ENCODE measurements at regions not wholly inside any gene's neighbourhood (a gene's known extent, or its start where the extent isn't known, plus 50 kb on each side); places are given as distances from the start of the nearest gene placed in this dataset.

DNA sequence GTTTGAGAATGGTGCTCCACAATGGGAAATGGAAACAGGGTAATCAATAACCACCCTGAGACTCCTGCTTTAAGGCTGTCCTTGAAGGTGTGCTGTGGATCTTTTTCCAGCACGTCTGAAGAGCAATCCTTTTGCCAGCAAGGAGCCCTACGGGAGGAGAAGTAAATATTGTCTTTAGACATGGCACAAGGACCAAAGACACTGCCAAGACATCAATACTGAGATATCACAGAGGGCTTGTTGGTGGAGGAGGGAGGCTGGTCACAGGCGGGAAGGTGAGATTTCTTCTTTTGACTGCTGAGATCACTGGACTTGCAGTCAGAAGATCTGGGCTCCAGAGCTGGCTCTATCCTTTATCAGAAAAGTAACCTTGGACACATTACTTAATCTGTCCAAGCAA is 135.0 kb upstream of the ZNF462 start:
- Mint-ChIP-seq H3K9me3 (peaks cover 5% of the 10 kb centered on the region), H3K36me3 (ENCODE audit: insufficient read depth) (no peaks in the 10 kb centered on the region), H3K4me1 (ENCODE audit: low read depth) (no peaks in the 10 kb centered on the region), H3K27me3 (ENCODE audit: low read depth) (no peaks in the 10 kb centered on the region), H3K4me3 (no peak overlapping the region)
- ATAC-seq (no peak), DNase-seq (no peak)

DNA sequence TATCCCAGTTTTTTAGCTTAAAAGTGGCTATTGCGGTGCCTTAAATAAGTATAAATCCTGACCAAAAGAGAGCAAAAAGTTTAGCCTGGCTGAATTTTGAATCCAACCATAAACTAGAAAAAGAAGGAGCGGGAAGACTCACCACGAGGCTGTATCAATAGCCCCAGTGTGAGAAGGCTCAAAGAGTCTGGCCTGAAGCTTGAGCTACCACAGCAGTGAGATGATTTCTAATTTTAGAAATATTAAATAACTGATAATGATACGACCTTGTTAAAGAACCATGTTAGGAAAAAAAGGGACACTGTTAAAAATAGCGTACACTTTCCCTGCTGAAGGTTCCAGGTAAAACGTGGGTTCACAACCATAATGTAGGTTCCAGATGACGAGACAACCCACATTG is 134.1 kb upstream of the ZNF462 start:
- no peak for DNase-seq

DNA sequence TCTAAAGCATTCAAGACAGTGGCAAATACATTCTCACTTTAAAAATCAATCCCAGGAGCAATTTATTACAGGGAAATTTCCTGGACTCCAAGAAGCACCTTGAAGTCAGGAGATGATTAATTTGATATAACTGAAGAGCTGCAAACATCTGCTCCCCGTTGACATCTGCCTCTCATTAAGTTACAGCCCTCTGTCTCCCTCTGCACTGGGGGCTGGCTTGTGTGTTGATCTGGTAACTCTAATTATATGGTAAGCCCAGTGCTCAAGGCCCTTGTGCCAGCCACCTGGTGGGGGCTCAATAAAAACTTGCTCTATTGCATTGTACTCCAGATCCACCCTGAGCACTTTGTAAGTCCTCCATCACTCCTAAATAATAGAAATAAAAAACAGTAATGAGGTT is 131.1 kb upstream of the ZNF462 start:
- Mint-ChIP-seq H3K4me1 (ENCODE audit: low read depth) (no peaks in the 10 kb centered on the region), H3K9me3 (peaks cover 8% of the 10 kb centered on the region), H3K36me3 (ENCODE audit: insufficient read depth) (no peaks in the 10 kb centered on the region), H3K27me3 (ENCODE audit: low read depth) (no peaks in the 10 kb centered on the region), H3K4me3 (no peak overlapping the region)
- ATAC-seq: no peak
- DNase-seq: no peak

More for the DNA sequence above, 134.1 kb upstream of the ZNF462 start:
- Mint-ChIP-seq H3K27me3 (ENCODE audit: low read depth) (no peaks in the 10 kb centered on the region), H3K36me3 (ENCODE audit: insufficient read depth) (no peaks in the 10 kb centered on the region), H3K4me3 (no peak overlapping the region), H3K4me1 (ENCODE audit: low read depth) (no peaks in the 10 kb centered on the region), H3K9me3 (peaks cover 8% of the 10 kb centered on the region)
- ATAC-seq: no peak

DNA sequence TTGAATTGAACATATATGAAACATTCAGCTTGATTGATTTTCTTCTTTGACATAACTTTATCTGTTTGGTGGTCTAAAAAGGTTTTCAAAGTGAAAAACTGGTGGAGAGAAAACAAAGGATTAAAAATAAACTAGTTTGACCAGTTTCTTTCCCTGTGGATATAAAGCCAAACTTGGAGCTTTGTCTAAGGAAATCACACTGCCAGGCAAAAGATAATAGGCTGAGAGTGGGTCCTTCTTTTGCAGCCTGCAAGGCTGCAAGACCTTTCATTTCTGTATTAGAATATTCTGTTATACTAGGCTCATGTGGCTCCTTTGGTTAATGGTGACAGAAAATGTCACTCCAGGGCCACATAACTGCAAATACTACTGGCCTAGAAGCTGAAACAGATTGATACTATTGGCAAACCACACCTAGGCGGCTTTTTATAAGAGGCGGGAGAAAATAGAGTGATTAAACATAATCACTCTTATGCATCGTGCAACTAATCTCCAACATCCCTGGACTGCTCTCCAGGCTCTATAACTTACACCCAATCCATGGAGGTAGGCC is 129.1 kb upstream of the ZNF462 start:
- H3K4me3 Mint-ChIP-seq: no peak overlapping the region
- DNase-seq: no peak
- H3K36me3 Mint-ChIP-seq (ENCODE audit: insufficient read depth): no peaks in the 10 kb centered on the region
- no peaks in the 10 kb centered on the region for H3K4me1 Mint-ChIP-seq (ENCODE audit: low read depth)
- H3K9me3 Mint-ChIP-seq: peaks cover 8% of the 10 kb centered on the region
- no peaks in the 10 kb centered on the region for H3K27me3 Mint-ChIP-seq (ENCODE audit: low read depth)
- no peak for ATAC-seq

DNA sequence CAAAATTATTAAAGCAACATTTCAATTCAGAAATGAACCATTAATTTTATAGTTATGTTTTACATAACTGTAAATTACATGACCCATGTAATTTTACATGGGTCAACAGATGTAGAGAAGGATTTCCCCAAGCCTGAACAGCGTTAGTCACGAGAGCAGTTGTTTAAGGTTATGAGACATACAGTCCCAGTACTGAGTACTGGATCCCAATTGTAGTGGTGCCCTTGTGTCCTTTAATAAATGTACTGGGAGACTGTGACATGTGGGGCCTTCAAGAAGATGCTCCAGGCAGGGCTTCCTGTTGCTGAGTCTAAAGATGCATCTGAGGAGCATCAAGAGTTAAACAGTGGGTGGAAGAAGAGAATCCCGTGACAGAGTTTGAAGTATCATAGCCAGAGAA is 125.5 kb upstream of the ZNF462 start:
- no peaks in the 10 kb centered on the region for H3K4me1 Mint-ChIP-seq (ENCODE audit: low read depth)
- ATAC-seq (no peak), DNase-seq (no peak)
- H3K27me3 Mint-ChIP-seq (ENCODE audit: low read depth): no peaks in the 10 kb centered on the region
- no peak overlapping the region for H3K4me3 Mint-ChIP-seq
- H3K36me3 Mint-ChIP-seq (ENCODE audit: insufficient read depth): no peaks in the 10 kb centered on the region
- H3K9me3 Mint-ChIP-seq: peaks cover 8% of the 10 kb centered on the region

DNA sequence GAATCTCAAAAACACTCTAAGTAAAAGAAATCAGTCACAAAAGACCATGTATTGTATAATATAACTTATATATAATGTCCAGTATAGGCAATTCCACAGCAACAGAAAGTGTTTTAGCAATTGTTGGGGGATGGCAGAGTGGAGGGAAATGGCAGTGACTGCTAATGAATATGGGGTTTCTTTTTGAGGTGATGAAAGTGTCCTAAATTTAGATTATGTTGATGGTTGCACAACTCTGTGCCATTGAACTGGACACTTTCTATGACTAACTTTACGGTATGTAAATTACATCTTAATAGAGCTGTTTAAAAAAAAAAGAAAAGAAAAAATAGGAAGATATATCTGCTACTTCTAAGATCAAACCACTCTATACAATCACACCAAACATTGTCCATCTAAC is 124.9 kb upstream of the ZNF462 start:
- Mint-ChIP-seq H3K9me3 (peaks cover 8% of the 10 kb centered on the region), H3K4me1 (ENCODE audit: low read depth) (no peaks in the 10 kb centered on the region), H3K27me3 (ENCODE audit: low read depth) (no peaks in the 10 kb centered on the region), H3K4me3 (no peak overlapping the region), H3K36me3 (ENCODE audit: insufficient read depth) (no peaks in the 10 kb centered on the region)
- DNase-seq (no peak), ATAC-seq (no peak)

DNA sequence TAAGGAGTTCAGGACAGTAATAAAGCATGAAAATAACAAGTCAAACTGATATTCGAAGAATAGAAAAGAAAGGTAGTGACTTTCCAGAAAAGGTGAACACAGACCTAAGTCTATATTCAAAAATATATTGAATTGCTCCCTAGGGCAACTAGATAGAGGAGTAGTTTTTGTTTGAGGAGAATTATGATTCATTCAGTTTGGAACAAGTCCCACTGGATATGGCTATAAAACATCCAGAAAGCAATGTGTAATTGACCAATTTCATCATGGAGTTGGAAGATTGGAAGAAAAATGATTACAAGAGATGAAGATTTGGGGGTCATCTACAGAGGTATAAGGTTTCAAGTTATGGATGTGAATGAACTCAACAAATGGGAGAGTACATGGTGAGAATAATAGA is 117.5 kb upstream of the ZNF462 start:
- H3K9me3 Mint-ChIP-seq: peaks cover 6% of the 10 kb centered on the region
- DNase-seq (no peak), ATAC-seq (no peak)
- H3K4me3 Mint-ChIP-seq: no peak overlapping the region
- H3K27me3 Mint-ChIP-seq (ENCODE audit: low read depth): no peaks in the 10 kb centered on the region
- no peaks in the 10 kb centered on the region for H3K4me1 Mint-ChIP-seq (ENCODE audit: low read depth)
- no peaks in the 10 kb centered on the region for H3K36me3 Mint-ChIP-seq (ENCODE audit: insufficient read depth)

DNA sequence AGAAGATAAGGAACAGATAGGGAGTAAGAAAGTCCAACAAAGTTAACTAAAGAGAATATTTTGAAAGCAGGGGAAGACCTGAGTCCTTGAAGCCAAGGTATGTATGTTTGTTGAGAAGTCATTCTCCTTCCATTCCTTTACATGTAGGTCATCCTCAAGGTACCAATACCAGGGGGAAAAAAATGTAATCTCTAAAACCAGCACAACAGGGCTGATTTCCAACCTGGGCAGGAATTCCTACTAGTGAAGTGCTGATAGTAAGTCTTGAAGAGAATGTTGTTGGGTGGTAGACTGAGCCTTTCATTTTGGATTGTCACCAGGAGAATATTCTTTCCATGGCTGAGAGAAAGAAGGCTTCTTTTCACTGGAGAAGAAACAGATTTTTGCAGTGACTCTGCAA is 117.1 kb upstream of the ZNF462 start:
- peaks cover 9% of the 10 kb centered on the region for H3K9me3 Mint-ChIP-seq
- ATAC-seq: no peak
- no peaks in the 10 kb centered on the region for H3K27me3 Mint-ChIP-seq (ENCODE audit: low read depth)
- no peak for DNase-seq
- no peaks in the 10 kb centered on the region for H3K36me3 Mint-ChIP-seq (ENCODE audit: insufficient read depth)
- no peaks in the 10 kb centered on the region for H3K4me1 Mint-ChIP-seq (ENCODE audit: low read depth)
- H3K4me3 Mint-ChIP-seq: no peak overlapping the region

DNA sequence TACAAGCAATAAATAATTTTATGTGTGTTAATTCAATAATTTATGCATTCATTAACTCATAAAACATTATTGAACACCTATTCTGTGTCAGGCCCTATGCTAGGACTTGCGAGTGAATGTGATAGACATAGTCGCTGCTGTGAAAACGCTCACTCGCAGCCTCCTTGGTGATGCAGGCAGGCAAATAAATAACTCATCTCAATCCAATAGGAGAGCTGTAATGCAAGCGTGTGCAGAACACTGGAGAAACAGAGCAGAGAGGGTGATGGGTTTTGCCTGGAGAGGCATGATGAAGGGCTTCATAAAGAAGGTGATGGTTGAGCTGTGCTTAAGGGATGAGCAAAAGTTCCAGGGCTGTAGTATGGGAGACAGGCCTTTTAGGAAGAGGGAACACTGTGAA is 111.3 kb upstream of the ZNF462 start:
- DNase-seq (no peak), ATAC-seq (no peak)
- no peak overlapping the region for H3K4me3 Mint-ChIP-seq
- H3K4me1 Mint-ChIP-seq (ENCODE audit: low read depth): no peaks in the 10 kb centered on the region
- H3K27me3 Mint-ChIP-seq (ENCODE audit: low read depth): no peaks in the 10 kb centered on the region
- no peaks in the 10 kb centered on the region for H3K36me3 Mint-ChIP-seq (ENCODE audit: insufficient read depth)
- H3K9me3 Mint-ChIP-seq: peaks cover 4% of the 10 kb centered on the region

DNA sequence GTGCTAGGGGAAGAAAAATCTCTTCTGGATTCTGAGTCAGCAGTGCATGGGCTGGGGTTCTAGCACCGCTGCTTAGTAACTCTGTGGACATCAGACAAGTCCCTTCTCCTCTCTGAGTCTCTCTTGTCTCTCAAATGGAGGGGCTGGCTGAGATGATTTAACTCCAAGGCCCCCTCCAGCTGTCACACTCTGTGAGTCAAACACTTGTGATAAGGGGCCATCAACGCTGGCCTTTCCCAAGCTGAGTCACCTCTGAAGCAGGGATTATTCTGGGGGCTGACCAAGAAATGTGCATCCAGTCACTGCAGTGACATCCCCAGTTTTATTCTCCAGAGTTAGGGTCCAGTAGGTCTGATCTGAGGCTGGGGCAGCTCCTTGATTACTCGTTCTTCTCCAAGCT is 110.4 kb upstream of the ZNF462 start:
- no peak for ATAC-seq
- no peak for DNase-seq
- Mint-ChIP-seq H3K36me3 (ENCODE audit: insufficient read depth) (no peaks in the 10 kb centered on the region), H3K4me3 (no peak overlapping the region), H3K9me3 (peaks cover 4% of the 10 kb centered on the region), H3K4me1 (ENCODE audit: low read depth) (no peaks in the 10 kb centered on the region), H3K27me3 (ENCODE audit: low read depth) (no peaks in the 10 kb centered on the region)

DNA sequence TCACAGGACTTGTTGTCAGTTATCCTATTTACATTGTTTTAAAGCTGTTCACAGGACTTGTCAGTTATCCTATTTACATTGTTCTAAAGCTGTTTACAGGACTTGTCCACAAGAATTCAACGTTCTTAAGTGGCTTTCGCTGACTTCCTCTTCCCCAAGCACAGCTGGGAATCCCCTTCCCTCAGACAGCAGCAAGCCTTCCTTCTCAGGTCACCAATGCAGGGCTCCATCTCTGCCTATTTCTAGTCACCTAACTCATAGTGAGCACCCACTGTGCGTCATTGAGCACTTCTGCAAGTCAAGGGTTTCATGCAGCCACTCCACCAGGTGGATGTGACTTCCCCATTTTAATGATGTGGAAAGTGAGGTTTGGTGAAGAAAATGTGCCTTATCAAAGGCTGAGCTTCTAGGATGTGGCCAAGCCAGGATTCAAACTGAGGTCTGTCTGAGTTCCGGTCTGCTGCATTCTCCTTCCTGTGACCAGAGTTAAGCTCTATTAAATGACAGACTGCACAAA is 109.8 kb upstream of the ZNF462 start:
- Mint-ChIP-seq H3K4me3 (no peak overlapping the region), H3K36me3 (ENCODE audit: insufficient read depth) (no peaks in the 10 kb centered on the region), H3K4me1 (ENCODE audit: low read depth) (no peaks in the 10 kb centered on the region), H3K27me3 (ENCODE audit: low read depth) (no peaks in the 10 kb centered on the region), H3K9me3 (peaks cover 4% of the 10 kb centered on the region)
- DNase-seq (no peak), ATAC-seq (no peak)

DNA sequence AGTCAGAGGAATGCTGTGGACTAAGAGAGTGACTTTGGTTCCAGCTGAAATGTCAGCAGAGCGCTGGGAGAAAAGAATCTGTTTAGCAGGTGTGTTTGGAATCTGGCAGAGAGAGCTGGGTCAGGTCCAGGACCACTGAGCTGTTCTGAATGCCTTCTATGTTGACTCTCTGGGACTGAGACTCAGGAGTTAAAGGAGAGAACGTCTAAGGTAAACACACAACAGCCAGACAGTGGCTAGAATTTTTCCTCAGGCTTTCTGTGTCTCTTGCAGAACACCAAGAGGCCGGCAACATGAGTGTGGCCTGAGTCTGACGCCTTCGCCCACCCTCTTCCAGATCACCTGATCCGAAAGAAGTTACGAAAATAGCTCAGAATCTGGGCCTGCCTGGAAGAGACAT is 107.2 kb upstream of the ZNF462 start:
- DNase-seq (no peak), ATAC-seq (no peak)
- Mint-ChIP-seq H3K9me3 (peaks cover 2% of the 10 kb centered on the region), H3K4me3 (no peak overlapping the region), H3K27me3 (ENCODE audit: low read depth) (no peaks in the 10 kb centered on the region), H3K4me1 (ENCODE audit: low read depth) (no peaks in the 10 kb centered on the region), H3K36me3 (ENCODE audit: insufficient read depth) (no peaks in the 10 kb centered on the region)

DNA sequence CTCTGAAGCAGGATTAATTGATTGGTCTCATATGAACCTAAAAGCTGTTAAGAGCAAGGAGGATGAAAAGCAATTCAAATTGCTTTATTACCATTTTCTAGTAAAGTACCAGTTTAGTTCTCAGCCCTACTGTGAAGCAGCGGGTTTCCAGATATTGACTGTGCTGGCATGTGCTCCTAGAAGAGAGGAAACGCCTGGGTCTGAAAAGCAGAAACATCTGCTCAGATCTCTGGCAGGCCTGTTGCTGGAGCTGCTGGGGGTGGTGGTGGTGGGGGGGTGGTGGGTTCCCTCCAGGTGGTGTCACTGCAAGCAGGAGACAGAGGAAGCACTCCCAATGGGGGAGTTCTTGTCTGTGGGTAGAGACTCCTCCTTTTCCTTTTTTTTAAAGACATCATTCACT is 105.5 kb upstream of the ZNF462 start:
- Mint-ChIP-seq H3K9me3 (no peaks in the 10 kb centered on the region), H3K36me3 (ENCODE audit: insufficient read depth) (no peaks in the 10 kb centered on the region), H3K4me1 (ENCODE audit: low read depth) (no peaks in the 10 kb centered on the region), H3K27me3 (ENCODE audit: low read depth) (no peaks in the 10 kb centered on the region), H3K4me3 (no peak overlapping the region)
- ATAC-seq: no peak
- DNase-seq: no peak

DNA sequence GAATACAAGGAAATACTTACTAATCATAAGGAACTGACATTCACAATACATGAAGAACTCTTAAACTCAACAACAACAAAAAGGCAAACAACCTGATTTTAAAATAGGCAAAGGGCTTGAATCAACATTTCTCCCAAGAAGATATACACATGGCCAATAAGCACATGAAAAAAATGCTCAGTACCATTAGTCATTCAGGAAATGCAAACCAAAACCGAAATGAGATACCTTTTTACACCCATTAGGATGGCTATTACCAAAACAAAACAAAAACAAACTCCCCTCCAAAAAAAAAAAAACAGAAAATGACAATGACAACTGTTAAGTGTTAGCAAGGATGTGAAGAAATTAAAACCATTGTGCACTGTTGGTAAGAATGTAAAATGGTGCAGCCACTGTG is 104.1 kb upstream of the ZNF462 start:
- Mint-ChIP-seq H3K9me3 (no peaks in the 10 kb centered on the region), H3K4me1 (ENCODE audit: low read depth) (no peaks in the 10 kb centered on the region), H3K36me3 (ENCODE audit: insufficient read depth) (no peaks in the 10 kb centered on the region), H3K4me3 (no peak overlapping the region), H3K27me3 (ENCODE audit: low read depth) (no peaks in the 10 kb centered on the region)
- ATAC-seq: no peak
- DNase-seq: no peak

DNA sequence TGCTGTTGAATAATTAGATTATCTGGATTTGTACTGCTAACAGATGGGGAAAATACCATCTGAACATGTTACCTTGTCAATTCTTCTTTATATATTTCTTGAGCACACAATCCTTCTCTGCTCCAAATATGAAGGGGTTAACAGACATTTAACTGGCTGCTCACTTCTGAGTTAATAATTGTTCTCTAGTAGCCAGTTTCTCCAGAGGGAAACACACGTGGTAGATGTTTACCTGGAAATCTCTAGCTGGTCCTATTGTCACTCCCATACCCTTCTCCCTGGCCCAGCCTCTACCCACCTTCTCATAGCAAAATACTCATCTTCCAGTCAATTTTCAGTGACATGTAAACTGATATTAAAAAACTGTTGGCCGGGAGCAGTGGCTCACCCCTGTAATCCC is 101.5 kb upstream of the ZNF462 start:
- Mint-ChIP-seq H3K9me3 (peaks cover 4% of the 10 kb centered on the region), H3K4me3 (no peak overlapping the region), H3K27me3 (ENCODE audit: low read depth) (no peaks in the 10 kb centered on the region), H3K36me3 (ENCODE audit: insufficient read depth) (no peaks in the 10 kb centered on the region), H3K4me1 (ENCODE audit: low read depth) (no peaks in the 10 kb centered on the region)
- ATAC-seq: no peak
- DNase-seq: no peak

DNA sequence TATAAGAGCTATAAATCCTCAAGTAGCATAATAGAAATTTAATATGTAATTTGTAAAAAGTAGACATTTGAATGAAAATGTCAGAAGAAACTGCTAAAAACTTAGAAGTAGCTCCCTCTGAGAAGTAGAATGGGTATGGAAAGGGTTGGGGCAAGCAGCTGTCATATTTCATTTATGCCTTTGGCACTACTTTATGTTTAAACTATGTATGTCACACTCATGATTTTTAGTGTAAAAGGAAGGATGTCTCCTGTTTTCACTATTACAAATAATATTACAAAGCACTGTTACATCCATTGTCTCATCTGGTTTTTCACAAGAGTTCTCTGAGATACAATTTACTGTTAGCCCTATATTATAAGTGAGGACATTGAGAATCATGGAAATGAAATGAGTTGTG is 96.3 kb upstream of the ZNF462 start:
- H3K36me3 Mint-ChIP-seq (ENCODE audit: insufficient read depth): no peaks in the 10 kb centered on the region
- no peak for DNase-seq
- no peak for ATAC-seq
- H3K4me1 Mint-ChIP-seq (ENCODE audit: low read depth): no peaks in the 10 kb centered on the region
- H3K27me3 Mint-ChIP-seq (ENCODE audit: low read depth): no peaks in the 10 kb centered on the region
- H3K4me3 Mint-ChIP-seq: no peak overlapping the region
- peaks cover 4% of the 10 kb centered on the region for H3K9me3 Mint-ChIP-seq
